Mucosa of rectum (tissue), 2 donors: ENCODE measurements at regions not wholly inside any gene's neighbourhood (a gene's known extent, or its start where the extent isn't known, plus 50 kb on each side); places are given as distances from the start of the nearest gene placed in this dataset.

Experiments used
- H3K27ac ChIP-seq, 2 donors: one replicate each; pipeline ENCODE4 v1.7.0; 2013; ENCODE audit warnings: inconsistent platforms in 2 of 2, low read depth in 2 of 2, low read length in 2 of 2
- H3K27me3 ChIP-seq, 2 donors: one replicate each; pipeline ENCODE4 v1.7.0; 2013; ENCODE audit warnings: low read length in 2 of 2; ENCODE audit not compliant: control insufficient read depth in 2 of 2, insufficient read depth in 2 of 2
- H3K36me3 ChIP-seq, 2 donors: one replicate each; pipeline ENCODE4 v1.7.0; 2013; ENCODE audit warnings: low read length in 2 of 2; ENCODE audit not compliant: control insufficient read depth in 2 of 2, insufficient read depth in 2 of 2
- H3K4me1 ChIP-seq, 2 donors: one replicate each; pipeline ENCODE4 v1.7.0; 2013; ENCODE audit warnings: low read length in 2 of 2, mild to moderate bottlenecking in 1 of 2; ENCODE audit not compliant: control insufficient read depth in 2 of 2, insufficient read depth in 2 of 2
- H3K4me3 ChIP-seq, 2 donors: one replicate each; pipeline ENCODE4 v1.7.0; 2013; ENCODE audit warnings: low read length in 2 of 2
- H3K9ac ChIP-seq, 2 donors: one replicate each; pipeline ENCODE4 v1.7.0; 2013; ENCODE audit warnings: low read length in 2 of 2, low read depth in 1 of 2, mild to moderate bottlenecking in 1 of 2
- H3K9me3 ChIP-seq, 2 donors: one replicate each; pipeline ENCODE4 v1.7.0; 2013; ENCODE audit warnings: low read length in 2 of 2; ENCODE audit not compliant: control insufficient read depth in 2 of 2
- donor health status: healthy.
- donor health status: Normal muscosa, but diverticular disease.

DNA sequence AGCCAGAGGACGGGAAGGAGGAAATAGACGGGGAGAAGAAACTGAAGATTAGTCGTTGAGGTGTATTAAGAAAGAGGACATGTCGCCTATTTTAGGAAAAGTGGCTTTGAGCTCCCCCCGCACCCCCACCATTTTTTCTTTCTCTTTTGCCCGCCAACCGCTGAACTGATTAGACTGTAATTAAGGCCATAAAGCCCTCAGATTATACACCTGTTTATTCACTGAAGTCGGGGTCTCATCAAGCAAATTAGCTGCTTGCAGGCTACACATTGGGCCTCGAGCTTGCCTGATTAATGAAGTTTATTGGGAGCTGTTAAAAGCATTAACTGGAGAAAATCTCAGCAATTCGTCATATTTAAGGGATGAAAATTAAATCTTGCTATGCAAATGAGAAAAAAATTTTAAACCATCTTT, 119.4 kb upstream of the RRP15 start:
- Histone ChIP-seq H3K9ac (no peak overlapping the region), H3K4me3 (peak overlapping the region; percentile 44 to 61), H3K9me3 (no peaks in the 10 kb centered on the region), H3K4me1 (peaks cover 13 to 17% of the 10 kb centered on the region in 2 donors), H3K27ac (no peak overlapping the region), H3K27me3 (peaks cover 25 to 41% of the 10 kb centered on the region in 2 donors), H3K36me3 (no peaks in the 10 kb centered on the region)

DNA sequence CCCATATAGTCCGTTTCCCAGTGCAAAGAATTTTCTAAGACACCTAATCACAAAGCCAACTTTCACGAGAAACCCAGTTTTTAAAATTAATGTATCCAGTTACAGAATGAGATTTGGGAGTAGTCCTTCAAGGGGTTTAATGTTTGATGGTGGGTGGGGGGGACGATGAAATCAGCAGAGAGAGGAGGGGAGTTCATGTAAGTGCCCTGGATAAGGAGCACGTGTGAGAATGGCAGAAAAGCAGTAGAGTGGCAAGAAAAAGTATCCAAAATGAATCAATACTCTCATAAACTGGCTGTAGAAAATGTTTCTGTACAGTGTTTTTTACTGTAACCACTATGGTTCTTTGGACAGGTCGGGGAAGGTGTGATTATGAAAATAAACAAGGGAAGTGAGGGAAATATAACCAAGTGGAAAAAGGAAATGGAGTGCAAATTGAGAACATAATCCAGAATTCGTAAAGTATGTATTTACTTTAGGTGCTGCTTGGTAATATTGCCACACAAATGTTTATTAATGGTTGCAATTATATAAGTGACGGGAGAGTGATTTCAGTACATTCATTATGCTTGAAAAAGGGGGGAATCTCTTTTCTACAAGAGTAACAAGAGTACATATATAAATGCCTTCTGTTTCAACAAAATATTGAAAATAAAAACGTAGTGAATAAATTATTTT, 118.7 kb upstream of the RRP15 start:
- Histone ChIP-seq H3K9me3 (no peaks in the 10 kb centered on the region), H3K27me3 (peaks cover 25 to 40% of the 10 kb centered on the region in 2 donors), H3K9ac (no peak overlapping the region), H3K4me3 (no peak overlapping the region), H3K27ac (no peak overlapping the region), H3K4me1 (peaks cover 13 to 17% of the 10 kb centered on the region in 2 donors), H3K36me3 (no peaks in the 10 kb centered on the region)

- H3K4me1 ChIP-seq: no peaks in the 10 kb centered on the region
- peaks cover 3 to 7% of the 10 kb centered on the region in 2 donors for H3K27me3 ChIP-seq
- no peak overlapping the region for H3K9ac ChIP-seq
- no peaks in the 10 kb centered on the region for H3K9me3 ChIP-seq
- no peaks in the 10 kb centered on the region for H3K36me3 ChIP-seq
- no peak overlapping the region for H3K27ac ChIP-seq
- no peak overlapping the region for H3K4me3 ChIP-seq
Measured at GRCh38 chr1:218171302-218171893, 113.7 kb upstream of the RRP15 start.

GRCh38 chr1:218182455-218182854, 102.6 kb upstream of the RRP15 start:
- Histone ChIP-seq H3K36me3 (no peaks in the 10 kb centered on the region), H3K4me3 (no peak overlapping the region), H3K9ac (no peak overlapping the region), H3K9me3 (no peaks in the 10 kb centered on the region), H3K27me3 (no peaks in the 10 kb centered on the region), H3K4me1 (no peaks in the 10 kb centered on the region), H3K27ac (no peak overlapping the region)

DNA sequence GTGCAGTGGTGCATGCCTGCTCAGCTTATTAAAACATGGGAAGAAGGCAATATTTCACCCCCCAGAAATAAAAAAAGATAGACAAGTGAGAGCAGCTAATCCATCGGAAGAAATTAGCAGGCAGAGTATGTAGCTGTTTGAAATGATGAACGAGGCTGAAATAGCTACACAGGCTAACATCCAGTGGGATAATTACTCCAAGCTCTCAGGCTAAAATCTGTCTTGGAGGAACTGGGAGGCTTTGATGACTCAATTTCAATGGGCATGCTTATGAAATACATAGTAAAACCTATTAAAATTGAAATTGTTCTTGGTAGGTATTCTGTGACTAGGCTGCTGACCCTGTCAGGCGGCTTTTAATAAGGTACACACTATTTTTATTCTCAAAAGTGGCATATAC, 84.1 kb upstream of the RRP15 start:
- Histone ChIP-seq H3K9me3 (no peaks in the 10 kb centered on the region), H3K9ac (no peak overlapping the region), H3K27ac (no peak overlapping the region), H3K27me3 (no peaks in the 10 kb centered on the region), H3K4me3 (no peak overlapping the region), H3K4me1 (no peaks in the 10 kb centered on the region), H3K36me3 (no peaks in the 10 kb centered on the region)

- no peak overlapping the region for H3K9ac ChIP-seq
- H3K9me3 ChIP-seq: no peaks in the 10 kb centered on the region
- H3K27ac ChIP-seq: no peak overlapping the region
- no peak overlapping the region for H3K4me3 ChIP-seq
- H3K27me3 ChIP-seq: no peaks in the 10 kb centered on the region
- no peaks in the 10 kb centered on the region for H3K36me3 ChIP-seq
- H3K4me1 ChIP-seq: no peaks in the 10 kb centered on the region
Measured at GRCh38 chr1:218201601-218202000, 83.5 kb upstream of the RRP15 start.

- no peak overlapping the region for H3K27ac ChIP-seq
- no peak overlapping the region for H3K4me3 ChIP-seq
- H3K27me3 ChIP-seq: no peaks in the 10 kb centered on the region
- no peaks in the 10 kb centered on the region for H3K9me3 ChIP-seq
- H3K36me3 ChIP-seq: no peaks in the 10 kb centered on the region
- H3K4me1 ChIP-seq: no peaks in the 10 kb centered on the region
- H3K9ac ChIP-seq: no peak overlapping the region
Measured at GRCh38 chr1:218205721-218206120, 79.4 kb upstream of the RRP15 start.

DNA sequence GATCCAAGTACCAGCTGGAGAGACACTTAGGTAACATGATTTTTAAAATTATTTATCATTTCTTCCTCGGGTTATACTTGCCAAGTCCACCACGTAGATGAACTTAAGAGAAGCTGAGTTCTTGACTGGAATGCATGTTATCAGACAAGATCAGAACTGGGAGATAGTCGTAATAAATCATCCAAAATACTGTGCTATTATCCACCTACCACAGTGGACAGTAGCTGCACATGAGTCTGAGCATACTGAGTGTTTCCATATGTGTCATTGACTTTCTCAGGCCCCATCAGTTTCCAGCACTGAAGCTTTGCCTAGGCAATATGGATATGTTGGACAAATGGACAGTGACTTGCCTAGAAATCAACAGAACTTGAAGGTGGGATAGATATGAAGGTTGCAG, 77.9 kb upstream of the RRP15 start:
- Histone ChIP-seq H3K27ac (no peak overlapping the region), H3K4me3 (no peak overlapping the region), H3K4me1 (no peaks in the 10 kb centered on the region), H3K9me3 (no peaks in the 10 kb centered on the region), H3K27me3 (no peaks in the 10 kb centered on the region), H3K36me3 (no peaks in the 10 kb centered on the region), H3K9ac (no peak overlapping the region)

- Histone ChIP-seq H3K9me3 (no peaks in the 10 kb centered on the region), H3K36me3 (no peaks in the 10 kb centered on the region), H3K27ac (no peak overlapping the region), H3K4me1 (no peaks in the 10 kb centered on the region), H3K4me3 (no peak overlapping the region), H3K27me3 (no peaks in the 10 kb centered on the region), H3K9ac (no peak overlapping the region)
Measured at GRCh38 chr1:218209351-218209861, 75.7 kb upstream of the RRP15 start.

DNA sequence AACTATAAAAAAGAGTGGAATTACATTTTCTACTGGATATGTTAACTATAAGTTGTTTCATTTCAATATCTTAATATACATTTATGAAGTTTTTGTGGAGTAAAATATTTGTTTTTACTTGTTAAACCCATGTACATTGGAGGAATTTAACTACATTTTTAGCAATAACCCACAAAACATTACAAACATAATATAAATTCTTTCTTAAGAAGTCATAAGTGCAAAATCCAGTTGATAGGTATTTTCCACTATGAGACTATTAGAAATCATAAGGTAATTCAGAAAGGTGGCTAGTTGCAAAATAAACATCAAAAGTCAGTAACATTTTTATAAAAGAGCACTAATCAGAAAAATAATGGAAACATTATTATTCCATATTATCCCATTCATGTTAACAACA, 73.9 kb upstream of the RRP15 start:
- no peak overlapping the region for H3K9ac ChIP-seq
- H3K27me3 ChIP-seq: no peaks in the 10 kb centered on the region
- H3K4me3 ChIP-seq: no peak overlapping the region
- H3K36me3 ChIP-seq: no peaks in the 10 kb centered on the region
- no peaks in the 10 kb centered on the region for H3K4me1 ChIP-seq
- H3K9me3 ChIP-seq: no peaks in the 10 kb centered on the region
- H3K27ac ChIP-seq: no peak overlapping the region
